ENCODE measurements at regions not wholly inside any gene's neighbourhood (a gene's known extent, or its start where the extent isn't known, plus 50 kb on each side); places are given as distances from the start of the nearest gene placed in this dataset.

DNA sequence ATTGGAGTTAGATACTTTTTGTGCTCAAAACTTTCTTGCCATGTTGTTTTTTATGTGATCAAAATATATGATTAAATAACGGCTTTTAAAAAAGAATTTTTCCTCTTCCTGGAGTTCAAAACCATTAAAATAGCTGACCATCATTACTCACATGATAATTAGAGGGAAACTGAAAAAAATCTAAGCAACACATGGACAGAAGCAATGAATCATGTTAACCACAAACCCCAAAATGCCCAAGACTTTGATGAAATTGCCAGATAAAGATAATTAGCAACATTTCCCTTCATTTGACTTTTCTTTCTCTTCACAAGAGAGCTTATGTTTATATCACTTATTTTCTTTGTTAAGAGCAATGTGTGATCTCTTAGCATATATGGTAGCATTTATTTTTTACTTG is 1294.2 kb downstream of the EFNA5 start:
- Histone ChIP-seq H3K27ac (ENCODE audit: low read depth in 2 of 2, low read length in 1 of 2) (peak overlapping the region in 1 of 2 experiments; percentile 42; a peak in 1 of 4 replicates), H3K79me2 (ENCODE audit: insufficient read depth) (no peaks in the 10 kb centered on the region), H3K4me1 (ENCODE audit: control insufficient read depth in 1 of 2, insufficient read depth in 2 of 2, low read depth in 1 of 2, low read length in 1 of 2) (peaks cover 0 to 6% of the 10 kb centered on the region in 2 experiments; a peak in 1 of 4 replicates), H3K27me3 (ENCODE audit: insufficient read depth) (no peaks in the 10 kb centered on the region), H3K9ac (no peak overlapping the region), H3K4me2 (0 out of 2 replicates have a peak overlapping the region, but pooled peaks have one; percentile 8), H3K4me3 (ENCODE audit: low read depth in 2 of 2, low read length in 1 of 2) (no peak overlapping the region), H4K20me1 (ENCODE audit: insufficient read depth) (no peaks in the 10 kb centered on the region), H3F3A (replicated peaks; ENCODE audit: insufficient read depth) (peaks cover 13% of the 10 kb centered on the region), H3K36me3 (replicated peaks in 1 of 2; ENCODE audit: control insufficient read depth in 1 of 2, insufficient read depth in 2 of 2, low read length in 1 of 2) (no peaks in the 10 kb centered on the region), H2AFZ (ENCODE audit: low read depth) (no peak overlapping the region), H3K9me2 (no peaks in the 10 kb centered on the region), H3K9me3 (0 out of 2 replicates have a peak, but pooled peaks cover 6% of the 10 kb centered on the region)
- DNase-seq: no peak
- POLR2A ChIA-PET: no interaction called here
- WGBS (ENCODE audit: low lambda C conversion rate): 2% methylated on average over 1 of the region's 1 CpG
- CTCF ChIA-PET: interaction anchor here (1.1 kb wide), 1 partner anchor 35 kb away, joined by 3 read pairs; no protein-coding TSS in a partner anchor
- TF ChIP-seq RFX5 (IDR thresholded peaks at IDR 0.05; ENCODE audit: low read length) (no peak), NFIC (IDR thresholded peaks at IDR 0.05; ENCODE audit: borderline replicate concordance) (peak; percentile 62), MEF2A (IDR thresholded peaks at IDR 0.05; ENCODE audit: borderline replicate concordance, low read depth) (peak; percentile 43; the same call in 1 of the 2 replicates), RXRA (IDR thresholded peaks at IDR 0.05; ENCODE audit: borderline replicate concordance, low read depth) (peak; percentile 51; the same call in 1 of the 2 replicates), JUND (IDR thresholded peaks at IDR 0.05) (peak; percentile 87), POLR2AphosphoS5 (IDR thresholded peaks at IDR 0.05; ENCODE audit: low read depth, low read length) (peak; percentile 76; the same call in 1 of the 2 replicates), GATA2 (CRISPR knock-in tag; IDR thresholded peaks at IDR 0.05) (no peak), GABPA (IDR thresholded peaks at IDR 0.05; ENCODE audit: low read depth) (no peak), TEAD4 (IDR thresholded peaks at IDR 0.05; ENCODE audit: borderline replicate concordance, insufficient read depth) (peak; percentile 84), FOSL2 (IDR thresholded peaks at IDR 0.05; ENCODE audit: borderline replicate concordance, low read depth) (peak; percentile 58; the same call in 1 of the 2 replicates), FOXM1 (IDR thresholded peaks at IDR 0.05; ENCODE audit: low read depth) (peak; percentile 72), NRF1 (IDR thresholded peaks at IDR 0.05; ENCODE audit: low read depth, low read length) (no peak), ELF1 (IDR thresholded peaks at IDR 0.05) (no peak), TCF12 (IDR thresholded peaks at IDR 0.05) (peak; percentile 92), MXI1 (IDR thresholded peaks at IDR 0.05; ENCODE audit: low read depth, low read length) (no peak), YY1 (IDR thresholded peaks at IDR 0.05; ENCODE audit: low read depth) (no peak), EZH2phosphoT487 (IDR thresholded peaks at IDR 0.05; ENCODE audit: borderline replicate concordance, low read depth) (no peak), SMC3 (IDR thresholded peaks at IDR 0.05; ENCODE audit: low read depth, low read length) (no peak), EP300 (IDR thresholded peaks at IDR 0.05; ENCODE audit: borderline replicate concordance in 1 of 2, low read depth in 1 of 2, low read length in 1 of 2) (peak in 1 of 2 experiments; percentile 91; a peak in 2 of 4 replicates), FOXJ3 (CRISPR knock-in tag; IDR thresholded peaks at IDR 0.05) (no peak), CHD2 (IDR thresholded peaks at IDR 0.05; ENCODE audit: low read length, partially characterized antibody) (no peak)
- TF ChIP-seq, protein P1, sequence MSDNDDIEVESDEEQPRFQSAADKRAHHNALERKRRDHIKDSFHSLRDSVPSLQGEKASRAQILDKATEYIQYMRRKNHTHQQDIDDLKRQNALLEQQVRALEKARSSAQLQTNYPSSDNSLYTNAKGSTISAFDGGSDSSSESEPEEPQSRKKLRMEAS (IDR thresholded peaks at IDR 0.05; ENCODE audit: low read depth): no peak
- TF ChIP-seq, protein P2, sequence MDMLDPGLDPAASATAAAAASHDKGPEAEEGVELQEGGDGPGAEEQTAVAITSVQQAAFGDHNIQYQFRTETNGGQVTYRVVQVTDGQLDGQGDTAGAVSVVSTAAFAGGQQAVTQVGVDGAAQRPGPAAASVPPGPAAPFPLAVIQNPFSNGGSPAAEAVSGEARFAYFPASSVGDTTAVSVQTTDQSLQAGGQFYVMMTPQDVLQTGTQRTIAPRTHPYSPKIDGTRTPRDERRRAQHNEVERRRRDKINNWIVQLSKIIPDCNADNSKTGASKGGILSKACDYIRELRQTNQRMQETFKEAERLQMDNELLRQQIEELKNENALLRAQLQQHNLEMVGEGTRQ (IDR thresholded peaks at IDR 0.05; ENCODE audit: borderline replicate concordance, low read depth, low read length): no peak
- TF ChIP-seq, protein P3, sequence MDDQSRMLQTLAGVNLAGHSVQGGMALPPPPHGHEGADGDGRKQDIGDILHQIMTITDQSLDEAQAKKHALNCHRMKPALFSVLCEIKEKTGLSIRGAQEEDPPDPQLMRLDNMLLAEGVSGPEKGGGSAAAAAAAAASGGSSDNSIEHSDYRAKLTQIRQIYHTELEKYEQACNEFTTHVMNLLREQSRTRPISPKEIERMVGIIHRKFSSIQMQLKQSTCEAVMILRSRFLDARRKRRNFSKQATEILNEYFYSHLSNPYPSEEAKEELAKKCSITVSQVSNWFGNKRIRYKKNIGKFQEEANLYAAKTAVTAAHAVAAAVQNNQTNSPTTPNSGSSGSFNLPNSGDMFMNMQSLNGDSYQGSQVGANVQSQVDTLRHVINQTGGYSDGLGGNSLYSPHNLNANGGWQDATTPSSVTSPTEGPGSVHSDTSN (IDR thresholded peaks at IDR 0.05): peak; percentile 86
- TF ChIP-seq, protein P4, sequence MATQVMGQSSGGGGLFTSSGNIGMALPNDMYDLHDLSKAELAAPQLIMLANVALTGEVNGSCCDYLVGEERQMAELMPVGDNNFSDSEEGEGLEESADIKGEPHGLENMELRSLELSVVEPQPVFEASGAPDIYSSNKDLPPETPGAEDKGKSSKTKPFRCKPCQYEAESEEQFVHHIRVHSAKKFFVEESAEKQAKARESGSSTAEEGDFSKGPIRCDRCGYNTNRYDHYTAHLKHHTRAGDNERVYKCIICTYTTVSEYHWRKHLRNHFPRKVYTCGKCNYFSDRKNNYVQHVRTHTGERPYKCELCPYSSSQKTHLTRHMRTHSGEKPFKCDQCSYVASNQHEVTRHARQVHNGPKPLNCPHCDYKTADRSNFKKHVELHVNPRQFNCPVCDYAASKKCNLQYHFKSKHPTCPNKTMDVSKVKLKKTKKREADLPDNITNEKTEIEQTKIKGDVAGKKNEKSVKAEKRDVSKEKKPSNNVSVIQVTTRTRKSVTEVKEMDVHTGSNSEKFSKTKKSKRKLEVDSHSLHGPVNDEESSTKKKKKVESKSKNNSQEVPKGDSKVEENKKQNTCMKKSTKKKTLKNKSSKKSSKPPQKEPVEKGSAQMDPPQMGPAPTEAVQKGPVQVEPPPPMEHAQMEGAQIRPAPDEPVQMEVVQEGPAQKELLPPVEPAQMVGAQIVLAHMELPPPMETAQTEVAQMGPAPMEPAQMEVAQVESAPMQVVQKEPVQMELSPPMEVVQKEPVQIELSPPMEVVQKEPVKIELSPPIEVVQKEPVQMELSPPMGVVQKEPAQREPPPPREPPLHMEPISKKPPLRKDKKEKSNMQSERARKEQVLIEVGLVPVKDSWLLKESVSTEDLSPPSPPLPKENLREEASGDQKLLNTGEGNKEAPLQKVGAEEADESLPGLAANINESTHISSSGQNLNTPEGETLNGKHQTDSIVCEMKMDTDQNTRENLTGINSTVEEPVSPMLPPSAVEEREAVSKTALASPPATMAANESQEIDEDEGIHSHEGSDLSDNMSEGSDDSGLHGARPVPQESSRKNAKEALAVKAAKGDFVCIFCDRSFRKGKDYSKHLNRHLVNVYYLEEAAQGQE (IDR thresholded peaks at IDR 0.05; ENCODE audit: low read depth, low read length): no peak
- TF ChIP-seq, protein P5, sequence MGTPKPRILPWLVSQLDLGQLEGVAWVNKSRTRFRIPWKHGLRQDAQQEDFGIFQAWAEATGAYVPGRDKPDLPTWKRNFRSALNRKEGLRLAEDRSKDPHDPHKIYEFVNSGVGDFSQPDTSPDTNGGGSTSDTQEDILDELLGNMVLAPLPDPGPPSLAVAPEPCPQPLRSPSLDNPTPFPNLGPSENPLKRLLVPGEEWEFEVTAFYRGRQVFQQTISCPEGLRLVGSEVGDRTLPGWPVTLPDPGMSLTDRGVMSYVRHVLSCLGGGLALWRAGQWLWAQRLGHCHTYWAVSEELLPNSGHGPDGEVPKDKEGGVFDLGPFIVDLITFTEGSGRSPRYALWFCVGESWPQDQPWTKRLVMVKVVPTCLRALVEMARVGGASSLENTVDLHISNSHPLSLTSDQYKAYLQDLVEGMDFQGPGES (IDR thresholded peaks at IDR 0.05; ENCODE audit: low read depth, low read length): no peak
- TF ChIP-seq, protein P6, sequence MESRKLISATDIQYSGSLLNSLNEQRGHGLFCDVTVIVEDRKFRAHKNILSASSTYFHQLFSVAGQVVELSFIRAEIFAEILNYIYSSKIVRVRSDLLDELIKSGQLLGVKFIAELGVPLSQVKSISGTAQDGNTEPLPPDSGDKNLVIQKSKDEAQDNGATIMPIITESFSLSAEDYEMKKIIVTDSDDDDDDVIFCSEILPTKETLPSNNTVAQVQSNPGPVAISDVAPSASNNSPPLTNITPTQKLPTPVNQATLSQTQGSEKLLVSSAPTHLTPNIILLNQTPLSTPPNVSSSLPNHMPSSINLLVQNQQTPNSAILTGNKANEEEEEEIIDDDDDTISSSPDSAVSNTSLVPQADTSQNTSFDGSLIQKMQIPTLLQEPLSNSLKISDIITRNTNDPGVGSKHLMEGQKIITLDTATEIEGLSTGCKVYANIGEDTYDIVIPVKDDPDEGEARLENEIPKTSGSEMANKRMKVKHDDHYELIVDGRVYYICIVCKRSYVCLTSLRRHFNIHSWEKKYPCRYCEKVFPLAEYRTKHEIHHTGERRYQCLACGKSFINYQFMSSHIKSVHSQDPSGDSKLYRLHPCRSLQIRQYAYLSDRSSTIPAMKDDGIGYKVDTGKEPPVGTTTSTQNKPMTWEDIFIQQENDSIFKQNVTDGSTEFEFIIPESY (IDR thresholded peaks at IDR 0.05; ENCODE audit: borderline replicate concordance, low read depth): no peak
